Stomach smooth muscle (tissue), 2 donors: ENCODE measurements at regions not wholly inside any gene's neighbourhood (a gene's known extent, or its start where the extent isn't known, plus 50 kb on each side); places are given as distances from the start of the nearest gene placed in this dataset.

ENCODE experiments used
- H3K27ac ChIP-seq: one replicate; pipeline ENCODE4 v1.7.0; 2013; ENCODE audit warnings: mild to moderate bottlenecking, low read length, inconsistent platforms
- H3K27me3 ChIP-seq, 2 donors: one replicate each; pipeline ENCODE4 v1.7.0; 2013; ENCODE audit warnings: low read length in 2 of 2; ENCODE audit not compliant: insufficient read depth in 2 of 2, control insufficient read depth in 1 of 2
- H3K36me3 ChIP-seq, 2 donors: one replicate each; pipeline ENCODE4 v1.7.0; 2013; ENCODE audit warnings: low read length in 2 of 2; ENCODE audit not compliant: control insufficient read depth in 2 of 2, insufficient read depth in 2 of 2
- H3K4me1 ChIP-seq: one replicate; pipeline ENCODE4 v1.7.0; 2013; ENCODE audit warnings: low read length; ENCODE audit not compliant: control insufficient read depth, insufficient read depth
- H3K4me3 ChIP-seq, 2 donors: one replicate each; pipeline ENCODE4 v1.7.0; 2013; ENCODE audit warnings: low read length in 2 of 2
- H3K9ac ChIP-seq, 2 donors: one replicate each; pipeline ENCODE4 v1.7.0; 2013; ENCODE audit warnings: low read length in 2 of 2, mild to moderate bottlenecking in 1 of 2
- H3K9me3 ChIP-seq, 2 donors: one replicate each; pipeline ENCODE4 v1.7.0; 2013; ENCODE audit warnings: low read length in 2 of 2; ENCODE audit not compliant: control insufficient read depth in 2 of 2
- donor health status: healthy.
- donor health status: Pancreatic carcinoma.

DNA sequence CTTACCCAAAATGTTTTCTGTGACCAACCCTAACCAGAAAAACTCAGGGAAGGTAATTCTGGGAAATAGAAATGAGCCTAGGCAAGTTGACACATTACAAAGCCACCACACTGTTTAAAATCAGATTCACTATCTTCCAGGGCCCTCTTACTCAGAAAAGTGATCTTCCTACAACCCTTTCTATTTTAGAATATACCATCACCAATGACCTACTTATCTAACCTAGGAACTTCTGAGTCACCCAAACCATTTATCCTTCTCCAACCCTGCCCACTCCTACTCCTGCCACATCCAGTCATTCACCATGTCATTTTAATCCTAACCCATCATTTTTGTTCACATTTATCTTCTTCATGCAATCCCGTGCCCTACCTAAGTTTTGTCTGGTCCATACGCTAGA lies 89.9 kb downstream of the FTHL17 start:
- peaks cover 0 to 5% of the 10 kb centered on the region in 2 donors for H3K27me3 ChIP-seq
- H3K27ac ChIP-seq: no peak overlapping the region
- no peak overlapping the region for H3K9ac ChIP-seq
- H3K4me1 ChIP-seq: no peaks in the 10 kb centered on the region
- no peak overlapping the region for H3K4me3 ChIP-seq
- no peaks in the 10 kb centered on the region for H3K9me3 ChIP-seq
- no peaks in the 10 kb centered on the region for H3K36me3 ChIP-seq

DNA sequence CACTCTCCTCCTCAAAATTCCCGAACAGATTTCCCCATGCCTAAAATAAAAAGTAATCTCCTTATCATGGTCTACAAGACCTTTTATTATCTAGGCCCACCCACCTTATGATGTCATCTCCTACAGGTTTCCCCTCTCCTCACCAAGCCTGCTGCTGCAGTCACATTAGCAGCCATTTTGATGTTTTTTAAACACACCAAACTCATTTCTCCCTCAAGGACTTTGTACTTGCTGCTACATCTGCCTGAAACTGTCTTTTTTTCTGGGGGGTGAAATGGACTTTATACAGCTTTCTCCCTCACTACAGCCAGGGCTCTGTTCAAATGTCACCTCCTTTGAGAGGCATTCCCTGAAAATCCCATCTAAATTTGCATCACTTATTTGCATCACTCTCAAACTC lies 90.2 kb upstream of the TAB3 start:
- no peak overlapping the region for H3K27ac ChIP-seq
- H3K9ac ChIP-seq: no peak overlapping the region
- no peaks in the 10 kb centered on the region for H3K9me3 ChIP-seq
- H3K4me3 ChIP-seq: no peak overlapping the region
- H3K27me3 ChIP-seq: peaks cover 0 to 2% of the 10 kb centered on the region in 2 donors
- H3K36me3 ChIP-seq: no peaks in the 10 kb centered on the region
- no peaks in the 10 kb centered on the region for H3K4me1 ChIP-seq

DNA sequence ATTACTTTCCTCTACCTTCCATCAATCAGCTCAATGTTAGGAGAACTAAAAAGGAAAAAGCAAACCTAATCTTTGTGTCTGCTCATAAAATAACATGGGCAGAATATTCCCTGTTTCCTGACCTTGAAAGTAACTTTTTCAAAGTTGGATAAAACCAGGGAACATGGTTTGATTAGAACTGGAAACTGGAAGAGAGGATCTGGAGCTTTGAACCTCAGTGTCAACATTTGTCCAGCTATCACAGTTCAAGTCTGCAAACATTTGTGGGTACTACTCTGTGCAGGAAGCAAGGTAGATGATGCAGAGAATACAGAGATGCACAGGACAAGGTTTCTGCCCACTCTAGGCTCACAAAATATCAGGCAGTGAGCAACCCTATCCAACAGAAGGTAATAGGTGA lies 86.4 kb upstream of the TAB3 start:
- H3K9me3 ChIP-seq: no peaks in the 10 kb centered on the region
- H3K4me3 ChIP-seq: no peak overlapping the region
- no peak overlapping the region for H3K9ac ChIP-seq
- H3K36me3 ChIP-seq: no peaks in the 10 kb centered on the region
- peaks cover 0 to 6% of the 10 kb centered on the region in 2 donors for H3K27me3 ChIP-seq
- H3K4me1 ChIP-seq: no peaks in the 10 kb centered on the region
- no peak overlapping the region for H3K27ac ChIP-seq

DNA sequence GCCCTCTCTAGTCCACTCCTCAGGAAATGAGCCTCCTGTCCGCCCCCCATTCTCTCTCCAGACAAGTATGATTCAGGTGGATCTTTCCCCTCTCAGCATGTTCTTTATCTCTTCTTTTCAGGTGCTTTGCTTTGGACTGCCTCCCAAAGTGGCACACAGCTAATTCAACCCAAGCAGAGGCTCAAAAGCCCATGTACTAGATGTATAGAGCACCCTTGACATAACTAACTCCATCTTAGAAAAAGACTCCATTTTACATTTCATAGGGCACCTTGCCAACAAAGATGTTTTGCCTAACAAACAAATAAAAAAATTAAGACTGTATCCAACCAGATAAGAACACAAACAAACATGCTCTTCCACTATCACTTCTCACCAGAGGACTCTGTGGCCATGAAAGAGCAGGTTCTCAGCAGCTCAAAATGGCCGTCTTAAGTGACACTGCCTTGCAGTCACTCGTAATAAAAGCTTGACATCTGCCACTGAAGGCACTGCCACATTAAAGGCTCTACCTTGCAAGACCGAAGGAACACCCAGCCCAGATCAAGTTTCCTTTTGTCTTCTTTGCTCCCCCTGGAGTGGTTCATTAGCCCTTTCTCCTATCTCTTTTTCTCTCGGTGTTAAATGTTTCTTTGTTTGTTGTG lies 84.9 kb upstream of the TAB3 start:
- Histone ChIP-seq H3K4me3 (no peak overlapping the region), H3K27me3 (peaks cover 0 to 6% of the 10 kb centered on the region in 2 donors), H3K36me3 (no peaks in the 10 kb centered on the region), H3K9me3 (no peaks in the 10 kb centered on the region), H3K27ac (no peak overlapping the region), H3K9ac (no peak overlapping the region), H3K4me1 (no peaks in the 10 kb centered on the region)

DNA sequence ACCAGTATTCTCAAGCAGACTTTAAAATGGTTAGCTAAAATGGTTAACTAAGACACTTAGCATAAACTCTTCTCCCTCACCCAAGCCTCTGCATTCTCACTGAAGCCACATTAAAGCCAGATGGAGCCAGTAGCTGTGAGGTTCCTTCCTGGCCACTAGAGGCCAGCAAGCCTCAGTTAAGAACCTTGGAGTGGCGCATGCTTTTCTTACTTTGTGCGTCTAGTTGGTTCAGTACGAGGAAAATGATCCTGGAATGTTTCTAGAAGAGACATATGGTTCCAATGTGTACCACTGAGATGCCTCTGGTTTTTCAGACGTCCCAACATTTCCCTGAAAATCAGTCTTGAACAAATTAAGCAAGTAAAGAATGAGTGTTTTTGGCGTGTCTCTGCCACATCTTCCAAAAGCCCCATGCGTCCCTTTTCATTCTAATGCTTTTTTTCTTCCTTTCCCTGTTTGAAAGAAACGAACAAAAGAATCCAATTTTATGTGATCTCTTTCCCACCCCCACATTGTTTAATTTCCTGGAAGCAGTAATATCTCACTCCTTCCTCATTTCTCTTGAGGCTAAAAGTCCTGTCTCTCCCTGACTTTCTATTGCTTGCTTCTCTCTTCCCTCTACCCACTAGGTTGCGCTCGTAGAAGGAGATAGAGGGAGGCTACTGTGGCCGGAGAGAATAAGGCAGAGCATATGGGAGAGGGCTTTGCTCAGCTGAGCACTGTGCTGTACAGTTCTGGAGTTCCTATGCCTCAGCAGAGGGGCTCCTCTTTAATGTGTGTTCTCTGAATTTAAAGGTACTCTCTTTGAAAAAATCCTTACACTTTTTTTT lies 82.9 kb upstream of the TAB3 start:
- no peaks in the 10 kb centered on the region for H3K36me3 ChIP-seq
- H3K9me3 ChIP-seq: no peaks in the 10 kb centered on the region
- peak overlapping the region in 1 of 2 donors; percentile 49 for H3K4me3 ChIP-seq
- H3K9ac ChIP-seq: peak overlapping the region in 1 of 2 donors; percentile 14
- H3K27ac ChIP-seq: no peak overlapping the region
- peaks cover 0 to 6% of the 10 kb centered on the region in 2 donors for H3K27me3 ChIP-seq
- no peaks in the 10 kb centered on the region for H3K4me1 ChIP-seq

DNA sequence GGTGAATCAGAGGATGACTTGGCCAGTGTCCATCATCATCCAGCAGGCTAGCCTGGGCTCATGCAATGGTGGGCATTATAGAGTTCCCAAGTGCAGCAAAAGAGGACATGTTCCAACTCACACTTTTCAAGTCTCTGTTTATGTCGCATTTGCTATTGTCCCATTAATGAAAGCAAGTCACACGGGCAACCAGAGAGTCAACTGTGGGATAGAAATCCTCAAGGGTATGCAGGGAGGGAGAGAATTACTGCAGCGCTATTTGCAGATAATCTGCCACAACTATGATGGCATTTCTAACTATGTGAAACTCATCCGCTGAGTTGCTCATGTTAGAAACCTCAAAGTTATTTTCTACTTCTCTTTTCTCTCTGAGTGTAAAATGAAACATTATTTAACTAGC lies 78.5 kb upstream of the TAB3 start:
- Histone ChIP-seq H3K9me3 (no peaks in the 10 kb centered on the region), H3K36me3 (no peaks in the 10 kb centered on the region), H3K27me3 (peaks cover 0 to 4% of the 10 kb centered on the region in 2 donors), H3K4me1 (no peaks in the 10 kb centered on the region), H3K4me3 (no peak overlapping the region), H3K9ac (no peak overlapping the region), H3K27ac (no peak overlapping the region)

DNA sequence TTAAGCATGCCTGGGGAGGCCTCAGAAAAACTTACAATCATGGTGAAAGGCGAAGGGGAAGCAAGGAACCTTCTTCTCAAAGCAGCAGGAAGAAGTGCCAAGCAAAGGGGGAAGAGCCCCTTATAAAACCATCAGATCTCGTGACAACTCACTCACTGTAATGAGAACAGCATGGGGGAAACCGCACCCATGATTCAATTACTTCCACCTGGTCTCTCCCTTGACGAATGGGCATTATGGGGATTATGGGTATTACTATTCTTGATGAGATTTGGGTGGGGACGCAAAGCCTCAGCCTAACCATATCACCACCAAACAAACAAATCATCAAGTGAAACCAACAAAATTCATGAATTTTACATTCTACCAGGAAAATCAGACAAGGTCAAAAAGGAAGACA lies 76.7 kb upstream of the TAB3 start:
- no peaks in the 10 kb centered on the region for H3K9me3 ChIP-seq
- H3K36me3 ChIP-seq: no peaks in the 10 kb centered on the region
- peaks cover 0 to 2% of the 10 kb centered on the region in 2 donors for H3K27me3 ChIP-seq
- no peak overlapping the region for H3K9ac ChIP-seq
- no peak overlapping the region for H3K4me3 ChIP-seq
- H3K27ac ChIP-seq: no peak overlapping the region
- H3K4me1 ChIP-seq: no peaks in the 10 kb centered on the region

DNA sequence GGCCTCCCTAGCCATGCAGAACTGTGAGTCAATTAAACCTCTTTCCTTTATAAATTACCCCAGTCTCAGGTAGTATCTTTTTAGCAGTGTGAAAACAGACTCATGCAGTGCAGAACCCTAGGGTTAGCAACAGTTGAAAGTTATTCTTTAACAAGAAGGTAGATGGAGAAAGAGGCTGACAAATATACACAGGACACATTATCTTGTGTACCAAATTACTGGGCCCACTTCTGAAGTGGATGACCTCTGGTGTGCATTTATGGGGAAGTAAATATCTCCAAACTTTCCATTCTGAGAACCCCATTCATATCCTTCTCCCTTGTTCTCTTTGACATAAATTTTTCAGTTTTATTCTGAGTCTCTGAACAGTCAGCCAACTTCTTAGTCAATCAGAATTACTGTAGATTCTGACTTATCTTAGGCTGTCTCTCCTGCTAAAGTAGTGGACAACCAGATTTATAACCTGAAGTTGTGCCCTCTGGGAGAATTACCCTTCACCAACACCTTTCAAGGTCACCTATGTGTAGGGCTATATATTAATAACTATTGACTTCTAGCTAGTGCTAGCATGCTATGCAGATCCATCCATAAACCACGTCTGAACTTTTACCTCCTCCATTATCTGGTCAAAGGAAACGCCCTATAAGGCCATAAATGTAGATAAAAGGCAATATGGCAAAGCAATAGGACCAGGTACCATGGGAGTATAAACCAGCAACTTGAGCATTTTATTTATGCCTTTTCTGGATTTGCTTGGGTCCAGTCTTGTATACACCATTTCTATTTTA lies 72.5 kb upstream of the TAB3 start:
- Histone ChIP-seq H3K27me3 (no peaks in the 10 kb centered on the region), H3K4me3 (no peak overlapping the region), H3K9ac (no peak overlapping the region), H3K36me3 (no peaks in the 10 kb centered on the region), H3K9me3 (no peaks in the 10 kb centered on the region), H3K27ac (no peak overlapping the region), H3K4me1 (no peaks in the 10 kb centered on the region)

DNA sequence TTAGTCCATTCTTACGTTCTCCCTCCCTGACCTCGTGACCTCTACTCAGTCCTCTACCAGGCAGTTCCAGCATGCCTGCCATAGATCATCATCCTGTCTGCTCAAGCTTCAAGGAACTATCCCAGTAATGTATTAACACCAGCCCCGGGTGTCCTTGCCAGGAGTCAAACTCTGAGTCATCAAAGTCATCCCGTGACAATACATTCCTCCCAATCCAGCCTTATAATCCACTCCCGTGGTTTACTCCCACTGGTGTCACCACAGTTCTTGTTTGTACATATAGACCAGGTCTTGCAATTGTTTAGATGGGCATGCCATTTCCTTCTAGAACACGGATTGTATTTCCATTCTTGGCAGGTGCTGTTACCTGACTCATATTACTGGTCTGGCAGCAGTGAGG lies 68.7 kb upstream of the TAB3 start:
- H3K27me3 ChIP-seq: no peaks in the 10 kb centered on the region
- H3K4me1 ChIP-seq: no peaks in the 10 kb centered on the region
- no peak overlapping the region for H3K4me3 ChIP-seq
- no peaks in the 10 kb centered on the region for H3K36me3 ChIP-seq
- no peak overlapping the region for H3K27ac ChIP-seq
- no peaks in the 10 kb centered on the region for H3K9me3 ChIP-seq
- no peak overlapping the region for H3K9ac ChIP-seq

DNA sequence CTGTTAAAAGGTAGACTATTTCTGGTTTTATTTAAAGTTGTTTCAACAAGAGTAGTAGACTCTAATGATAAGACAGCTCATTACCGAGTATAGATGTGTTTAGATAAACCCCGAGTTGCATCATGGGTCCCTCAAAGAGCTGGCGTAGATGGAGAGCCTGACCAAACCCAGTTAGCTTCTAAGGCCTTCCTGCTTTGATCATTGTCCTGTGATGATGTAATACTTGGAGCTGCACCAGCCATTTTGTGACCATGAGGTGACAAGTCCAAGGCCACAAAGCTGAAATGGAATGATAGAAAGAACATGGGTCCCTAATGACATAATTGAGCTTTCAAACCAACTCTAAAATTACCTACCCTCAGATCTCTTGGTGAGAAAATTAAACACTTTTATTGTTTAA lies 66.6 kb upstream of the TAB3 start:
- Histone ChIP-seq H3K9ac (no peak overlapping the region), H3K27me3 (no peaks in the 10 kb centered on the region), H3K9me3 (no peaks in the 10 kb centered on the region), H3K36me3 (no peaks in the 10 kb centered on the region), H3K27ac (no peak overlapping the region), H3K4me3 (no peak overlapping the region), H3K4me1 (no peaks in the 10 kb centered on the region)
